Liver (tissue), 8 donors: ENCODE measurements at regions not wholly inside any gene's neighbourhood (a gene's known extent, or its start where the extent isn't known, plus 50 kb on each side); places are given as distances from the start of the nearest gene placed in this dataset.

ENCODE experiments used
- DNase-seq: peaks from one replicate; pipeline ENCODE4 v3.0.0-alpha.2; 2017; ENCODE audit warnings: low spot score
- H3K27ac ChIP-seq, 2 donors: one replicate each; pipeline ENCODE4 v1.7.0; 2013; ENCODE audit warnings: inconsistent platforms in 2 of 2, low read length in 2 of 2, control low read depth in 1 of 2, low read depth in 1 of 2, mild to moderate bottlenecking in 1 of 2
- H3K27me3 ChIP-seq, 4 donors: one replicate each; pipeline versions ENCODE4 v1.6.1 to v1.7.0; 2013; ENCODE audit warnings: low read length in 3 of 4, inconsistent platforms in 1 of 4, mild to moderate bottlenecking in 1 of 4, moderate library complexity in 1 of 4; ENCODE audit not compliant: control insufficient read depth in 4 of 4, insufficient read depth in 4 of 4
- H3K36me3 ChIP-seq, 4 donors: one replicate each; pipeline versions ENCODE4 v1.6.1 to v1.7.0; 2013; ENCODE audit warnings: low read length in 3 of 4, mild to moderate bottlenecking in 3 of 4, low read depth in 1 of 4, moderate library complexity in 1 of 4; ENCODE audit not compliant: control insufficient read depth in 4 of 4, insufficient read depth in 3 of 4
- H3K4me1 ChIP-seq, 4 donors: one replicate each; pipeline versions ENCODE4 v1.6.1 to v1.7.0; 2013; ENCODE audit warnings: low read length in 3 of 4, mild to moderate bottlenecking in 3 of 4, moderate library complexity in 1 of 4; ENCODE audit not compliant: control insufficient read depth in 4 of 4, insufficient read depth in 4 of 4
- H3K4me3 ChIP-seq, 3 donors: one replicate each; pipeline versions ENCODE4 v1.6.1 to v1.7.0; 2013; ENCODE audit warnings: low read length in 3 of 3, control low read depth in 1 of 3, low read depth in 1 of 3, mild to moderate bottlenecking in 1 of 3
- H3K9ac ChIP-seq, 2 donors: one replicate each; pipeline ENCODE4 v1.7.0; 2013; ENCODE audit warnings: low read length in 2 of 2, mild to moderate bottlenecking in 2 of 2, moderate library complexity in 2 of 2, control low read depth in 1 of 2, low read depth in 1 of 2
- H3K9me3 ChIP-seq, 4 donors: one replicate each; pipeline versions ENCODE4 v1.6.1 to v1.7.0; 2013; ENCODE audit warnings: low read length in 3 of 4; ENCODE audit not compliant: control insufficient read depth in 4 of 4
- FOXA2 ChIP-seq: IDR thresholded peaks from 2 replicates; pipeline ENCODE4 v1.6.1; 2016; ENCODE audit warnings: antibody characterized with exemption
- GABPA ChIP-seq, 2 donors: IDR thresholded peaks in 1 of 2; conservative IDR thresholded peaks in 1 of 2; 2 replicates each; pipeline ENCODE4 v1.6.1; 2016; ENCODE audit warnings: antibody characterized with exemption in 2 of 2, mild to moderate bottlenecking in 1 of 2, moderate library complexity in 1 of 2
- HNF4A ChIP-seq, 2 donors: conservative IDR thresholded peaks; 2 replicates each; pipeline ENCODE4 v1.6.1; 2016; ENCODE audit warnings: antibody characterized with exemption in 2 of 2, mild to moderate bottlenecking in 2 of 2
- HNF4G ChIP-seq: IDR thresholded peaks from 2 replicates; pipeline ENCODE4 v1.6.1; 2016; ENCODE audit warnings: antibody characterized with exemption
- JUND ChIP-seq, 2 donors: IDR thresholded peaks; 2 replicates each; pipeline ENCODE4 v1.6.1; 2016; ENCODE audit warnings: antibody characterized with exemption in 2 of 2
- NR2F2 ChIP-seq: IDR thresholded peaks from 2 replicates; pipeline ENCODE4 v1.6.1; 2016; ENCODE audit warnings: antibody characterized with exemption
- RAD21 ChIP-seq, 2 donors: IDR thresholded peaks; 2 replicates each; pipeline ENCODE4 v1.6.1; 2016; ENCODE audit warnings: antibody characterized with exemption in 2 of 2, mild to moderate bottlenecking in 2 of 2
- RXRA ChIP-seq, 2 donors: IDR thresholded peaks; 2 replicates each; pipeline ENCODE4 v1.6.1; 2017 to 2018; ENCODE audit warnings: antibody characterized with exemption in 2 of 2, mild to moderate bottlenecking in 1 of 2
- SP1 ChIP-seq: IDR thresholded peaks from 2 replicates; pipeline ENCODE4 v1.6.1; 2018; ENCODE audit warnings: antibody characterized with exemption, mild to moderate bottlenecking
- TAF1 ChIP-seq: conservative IDR thresholded peaks from 2 replicates; pipeline ENCODE4 v1.6.1; 2016; ENCODE audit warnings: antibody characterized with exemption, mild to moderate bottlenecking
- YY1 ChIP-seq: IDR thresholded peaks from 2 replicates; pipeline ENCODE4 v1.6.1; 2016; ENCODE audit warnings: antibody characterized with exemption, mild to moderate bottlenecking
- WGBS: extraction: QIAGEN DNeasy Blood & Tissue Kit; methylation state at CpG from one replicate; pipeline ENCODE4 v1.1.7; 2013; 5-methylcytosine and 5-hydroxymethylcytosine counted together
- TF ChIP-seq, protein P1 (sequence below): IDR thresholded peaks from 2 replicates; pipeline ENCODE4 v1.6.1; 2016; ENCODE audit warnings: antibody characterized with exemption, mild to moderate bottlenecking
- TF ChIP-seq, protein P2 (sequence below): IDR thresholded peaks from 2 replicates; pipeline ENCODE4 v1.6.1; 2016; ENCODE audit warnings: antibody characterized with exemption
- TF ChIP-seq, protein P3 (sequence below): IDR thresholded peaks from 2 replicates; pipeline ENCODE4 v1.6.1; 2016; ENCODE audit warnings: antibody characterized with exemption
- TF ChIP-seq, protein P4 (sequence below): IDR thresholded peaks from 2 replicates; pipeline ENCODE4 v1.6.1; 2016; ENCODE audit warnings: antibody characterized with exemption
- TF ChIP-seq, protein P5 (sequence below): fragments of 150-350 bp; IDR thresholded peaks from 2 replicates; pipeline ENCODE4 v1.5.1; 2017; ENCODE audit warnings: improper control_type of control experiment, low read depth, low read length; ENCODE audit not compliant: missing input control
- donor health status: healthy.
- donor health status: healthy.
- donor health status: healthy.
- donor health status: healthy.
- donor health status: healthy.

DNA sequence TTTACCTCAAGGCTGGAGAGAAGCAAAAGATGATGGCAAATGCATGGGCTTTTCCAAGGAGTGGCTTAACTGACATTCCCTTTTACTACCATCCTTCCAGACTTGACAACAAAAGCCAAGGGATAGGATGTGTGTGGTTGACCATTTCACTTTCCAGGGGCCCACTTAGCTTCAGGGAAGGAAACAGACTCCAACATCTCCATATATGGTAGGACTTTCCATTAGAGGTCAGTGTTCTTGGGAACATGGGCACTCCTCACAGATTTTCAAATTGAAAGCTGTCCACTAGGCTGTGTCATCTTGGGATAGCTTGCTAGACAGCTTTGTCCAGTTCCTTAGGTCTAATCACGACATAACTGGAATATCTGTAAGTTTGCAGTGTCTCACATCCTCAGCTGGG is 118.1 kb upstream of the NAMPT start:
- 81% methylated on average over 1 of the region's 1 CpG for WGBS

DNA sequence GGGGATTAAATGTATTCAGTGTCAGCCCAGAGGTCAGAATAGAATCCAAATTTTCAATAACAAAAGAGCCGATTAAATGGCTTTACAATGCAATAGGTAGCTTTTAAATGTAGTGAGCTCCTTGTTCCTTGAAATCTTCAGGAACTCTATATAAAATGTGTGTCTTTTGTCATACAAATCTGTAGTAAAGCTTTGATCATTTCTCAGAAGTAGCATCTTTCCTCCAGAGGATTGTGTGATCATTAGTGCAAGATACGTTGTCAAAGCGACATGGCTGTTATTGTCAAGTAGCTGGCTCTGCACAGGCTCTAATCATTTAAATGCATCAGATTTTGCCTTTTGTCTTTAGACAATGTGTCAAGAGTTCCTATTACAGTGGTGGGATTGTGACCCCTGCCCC is 116.1 kb upstream of the NAMPT start:
- Histone ChIP-seq H3K27me3 (no peaks in the 10 kb centered on the region), H3K36me3 (no peaks in the 10 kb centered on the region), H3K27ac (no peak overlapping the region), H3K9me3 (no peaks in the 10 kb centered on the region), H3K4me3 (no peak overlapping the region), H3K9ac (no peak overlapping the region), H3K4me1 (no peaks in the 10 kb centered on the region)
- WGBS: 82% methylated on average over 3 of the region's 3 CpGs
- no peak for DNase-seq
- TF ChIP-seq RAD21 (IDR thresholded peaks at IDR 0.05): no peak
- no peak for TF ChIP-seq FOXA2
- TF ChIP-seq, protein P1, sequence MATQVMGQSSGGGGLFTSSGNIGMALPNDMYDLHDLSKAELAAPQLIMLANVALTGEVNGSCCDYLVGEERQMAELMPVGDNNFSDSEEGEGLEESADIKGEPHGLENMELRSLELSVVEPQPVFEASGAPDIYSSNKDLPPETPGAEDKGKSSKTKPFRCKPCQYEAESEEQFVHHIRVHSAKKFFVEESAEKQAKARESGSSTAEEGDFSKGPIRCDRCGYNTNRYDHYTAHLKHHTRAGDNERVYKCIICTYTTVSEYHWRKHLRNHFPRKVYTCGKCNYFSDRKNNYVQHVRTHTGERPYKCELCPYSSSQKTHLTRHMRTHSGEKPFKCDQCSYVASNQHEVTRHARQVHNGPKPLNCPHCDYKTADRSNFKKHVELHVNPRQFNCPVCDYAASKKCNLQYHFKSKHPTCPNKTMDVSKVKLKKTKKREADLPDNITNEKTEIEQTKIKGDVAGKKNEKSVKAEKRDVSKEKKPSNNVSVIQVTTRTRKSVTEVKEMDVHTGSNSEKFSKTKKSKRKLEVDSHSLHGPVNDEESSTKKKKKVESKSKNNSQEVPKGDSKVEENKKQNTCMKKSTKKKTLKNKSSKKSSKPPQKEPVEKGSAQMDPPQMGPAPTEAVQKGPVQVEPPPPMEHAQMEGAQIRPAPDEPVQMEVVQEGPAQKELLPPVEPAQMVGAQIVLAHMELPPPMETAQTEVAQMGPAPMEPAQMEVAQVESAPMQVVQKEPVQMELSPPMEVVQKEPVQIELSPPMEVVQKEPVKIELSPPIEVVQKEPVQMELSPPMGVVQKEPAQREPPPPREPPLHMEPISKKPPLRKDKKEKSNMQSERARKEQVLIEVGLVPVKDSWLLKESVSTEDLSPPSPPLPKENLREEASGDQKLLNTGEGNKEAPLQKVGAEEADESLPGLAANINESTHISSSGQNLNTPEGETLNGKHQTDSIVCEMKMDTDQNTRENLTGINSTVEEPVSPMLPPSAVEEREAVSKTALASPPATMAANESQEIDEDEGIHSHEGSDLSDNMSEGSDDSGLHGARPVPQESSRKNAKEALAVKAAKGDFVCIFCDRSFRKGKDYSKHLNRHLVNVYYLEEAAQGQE: no peak
- no peak for TF ChIP-seq NR2F2
- no peak for TF ChIP-seq HNF4A (conservative IDR thresholded peaks at IDR 0.05)
- TF ChIP-seq, protein P2, sequence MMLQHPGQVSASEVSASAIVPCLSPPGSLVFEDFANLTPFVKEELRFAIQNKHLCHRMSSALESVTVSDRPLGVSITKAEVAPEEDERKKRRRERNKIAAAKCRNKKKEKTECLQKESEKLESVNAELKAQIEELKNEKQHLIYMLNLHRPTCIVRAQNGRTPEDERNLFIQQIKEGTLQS: no peak
- TF ChIP-seq JUND (IDR thresholded peaks at IDR 0.05): no peak

More for the DNA sequence above, 118.1 kb upstream of the NAMPT start:
- no peak overlapping the region for H3K27ac ChIP-seq
- no peaks in the 10 kb centered on the region for H3K27me3 ChIP-seq
- H3K9me3 ChIP-seq: no peaks in the 10 kb centered on the region
- no peak for TF ChIP-seq SP1
- no peak for TF ChIP-seq HNF4G
- no peak for TF ChIP-seq RAD21 (IDR thresholded peaks at IDR 0.05)
- TF ChIP-seq HNF4A (conservative IDR thresholded peaks at IDR 0.05): no peak
- TF ChIP-seq, protein P3, sequence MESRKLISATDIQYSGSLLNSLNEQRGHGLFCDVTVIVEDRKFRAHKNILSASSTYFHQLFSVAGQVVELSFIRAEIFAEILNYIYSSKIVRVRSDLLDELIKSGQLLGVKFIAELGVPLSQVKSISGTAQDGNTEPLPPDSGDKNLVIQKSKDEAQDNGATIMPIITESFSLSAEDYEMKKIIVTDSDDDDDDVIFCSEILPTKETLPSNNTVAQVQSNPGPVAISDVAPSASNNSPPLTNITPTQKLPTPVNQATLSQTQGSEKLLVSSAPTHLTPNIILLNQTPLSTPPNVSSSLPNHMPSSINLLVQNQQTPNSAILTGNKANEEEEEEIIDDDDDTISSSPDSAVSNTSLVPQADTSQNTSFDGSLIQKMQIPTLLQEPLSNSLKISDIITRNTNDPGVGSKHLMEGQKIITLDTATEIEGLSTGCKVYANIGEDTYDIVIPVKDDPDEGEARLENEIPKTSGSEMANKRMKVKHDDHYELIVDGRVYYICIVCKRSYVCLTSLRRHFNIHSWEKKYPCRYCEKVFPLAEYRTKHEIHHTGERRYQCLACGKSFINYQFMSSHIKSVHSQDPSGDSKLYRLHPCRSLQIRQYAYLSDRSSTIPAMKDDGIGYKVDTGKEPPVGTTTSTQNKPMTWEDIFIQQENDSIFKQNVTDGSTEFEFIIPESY: no peak
- TF ChIP-seq, protein P1: no peak
- no peak for TF ChIP-seq RXRA (IDR thresholded peaks at IDR 0.05)
- TF ChIP-seq, protein P4, sequence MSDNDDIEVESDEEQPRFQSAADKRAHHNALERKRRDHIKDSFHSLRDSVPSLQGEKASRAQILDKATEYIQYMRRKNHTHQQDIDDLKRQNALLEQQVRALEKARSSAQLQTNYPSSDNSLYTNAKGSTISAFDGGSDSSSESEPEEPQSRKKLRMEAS: no peak
- TF ChIP-seq, protein P5, sequence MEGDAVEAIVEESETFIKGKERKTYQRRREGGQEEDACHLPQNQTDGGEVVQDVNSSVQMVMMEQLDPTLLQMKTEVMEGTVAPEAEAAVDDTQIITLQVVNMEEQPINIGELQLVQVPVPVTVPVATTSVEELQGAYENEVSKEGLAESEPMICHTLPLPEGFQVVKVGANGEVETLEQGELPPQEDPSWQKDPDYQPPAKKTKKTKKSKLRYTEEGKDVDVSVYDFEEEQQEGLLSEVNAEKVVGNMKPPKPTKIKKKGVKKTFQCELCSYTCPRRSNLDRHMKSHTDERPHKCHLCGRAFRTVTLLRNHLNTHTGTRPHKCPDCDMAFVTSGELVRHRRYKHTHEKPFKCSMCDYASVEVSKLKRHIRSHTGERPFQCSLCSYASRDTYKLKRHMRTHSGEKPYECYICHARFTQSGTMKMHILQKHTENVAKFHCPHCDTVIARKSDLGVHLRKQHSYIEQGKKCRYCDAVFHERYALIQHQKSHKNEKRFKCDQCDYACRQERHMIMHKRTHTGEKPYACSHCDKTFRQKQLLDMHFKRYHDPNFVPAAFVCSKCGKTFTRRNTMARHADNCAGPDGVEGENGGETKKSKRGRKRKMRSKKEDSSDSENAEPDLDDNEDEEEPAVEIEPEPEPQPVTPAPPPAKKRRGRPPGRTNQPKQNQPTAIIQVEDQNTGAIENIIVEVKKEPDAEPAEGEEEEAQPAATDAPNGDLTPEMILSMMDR: no peak
- TF ChIP-seq YY1: no peak
- TF ChIP-seq GABPA (IDR thresholded peaks at IDR 0.05 in 1 of 2, conservative IDR thresholded peaks at IDR 0.05 in 1 of 2): no peak
- TF ChIP-seq NR2F2: no peak
- TF ChIP-seq TAF1: no peak
- TF ChIP-seq, protein P2: no peak
- H3K9ac ChIP-seq: no peak overlapping the region
- no peaks in the 10 kb centered on the region for H3K4me1 ChIP-seq
- H3K4me3 ChIP-seq: no peak overlapping the region
- no peak for DNase-seq
- no peaks in the 10 kb centered on the region for H3K36me3 ChIP-seq
